Brain microvascular endothelial cell (primary cell): ENCODE measurements at regions not wholly inside any gene's neighbourhood (a gene's known extent, or its start where the extent isn't known, plus 50 kb on each side); places are given as distances from the start of the nearest gene placed in this dataset.

Source experiments
- DNase-seq: peaks from one replicate; pipeline ENCODE4 v3.0.0-alpha.2; 2020
- H3K27ac ChIP-seq: fragments of 250-450 bp; sonication (Bioruptor Pico); 2 replicates; pipeline ENCODE4 v1.5.1; 2020; ENCODE audit warnings: mild to moderate bottlenecking, moderate library complexity
- H3K27me3 ChIP-seq: fragments of 250-450 bp; sonication (Bioruptor Pico); replicated peaks from 2 replicates; pipeline ENCODE4 v1.5.1; 2020; ENCODE audit warnings: mild to moderate bottlenecking
- H3K36me3 ChIP-seq: fragments of 250-450 bp; sonication (Bioruptor Pico); replicated peaks from 2 replicates; pipeline ENCODE4 v1.5.1; 2020; ENCODE audit warnings: mild to moderate bottlenecking
- H3K4me3 ChIP-seq: 2 replicates; pipeline ENCODE4 v1.5.1; 2011; ENCODE audit warnings: low read depth, mild to moderate bottlenecking, control low read depth, low read length, moderate library complexity
- CTCF ChIP-seq: IDR thresholded peaks from 2 replicates; pipeline ENCODE4 v1.5.1; 2011; ENCODE audit warnings: low read depth, mild to moderate bottlenecking, moderate library complexity, low read length, control low read depth, inconsistent platforms; ENCODE audit errors: missing control alignments
- in situ Hi-C: cut with HindIII; loops from 2 replicates; pipeline ENCODE4 v1.10.0; 2017; ENCODE audit warnings: low sequenced_read_pairs, low pct_ligation_motif_present

- Histone ChIP-seq H3K27ac (no peak overlapping the region), H3K4me3 (no peak overlapping the region), H3K36me3 (no peaks in the 10 kb centered on the region), H3K27me3 (no peaks in the 10 kb centered on the region)
- DNase-seq: no peak
- TF ChIP-seq CTCF: no peak
- in situ Hi-C loops: no loop called here
These were observed 451.5 kb downstream of the PCDH17 start for GRCh38 chr13:58083064-58083463.

- Histone ChIP-seq H3K36me3 (no peaks in the 10 kb centered on the region), H3K27me3 (no peaks in the 10 kb centered on the region), H3K27ac (no peak overlapping the region), H3K4me3 (no peak overlapping the region)
- DNase-seq: no peak
- in situ Hi-C loops: no loop called here
- TF ChIP-seq CTCF: no peak
These were observed 453.7 kb downstream of the PCDH17 start for GRCh38 chr13:58085274-58085673.

GRCh38 chr13:58085819-58086218 is 454.3 kb downstream of the PCDH17 start:
- TF ChIP-seq CTCF: no peak
- Histone ChIP-seq H3K4me3 (no peak overlapping the region), H3K27ac (no peak overlapping the region), H3K36me3 (no peaks in the 10 kb centered on the region), H3K27me3 (no peaks in the 10 kb centered on the region)
- no peak for DNase-seq
- in situ Hi-C loops: no loop called here

GRCh38 chr13:58087566-58087965 is 456.0 kb downstream of the PCDH17 start:
- TF ChIP-seq CTCF: no peak
- DNase-seq: no peak
- H3K4me3 ChIP-seq: no peak overlapping the region
- H3K27me3 ChIP-seq: no peaks in the 10 kb centered on the region
- no peaks in the 10 kb centered on the region for H3K36me3 ChIP-seq
- in situ Hi-C loops: no loop called here
- no peak overlapping the region for H3K27ac ChIP-seq

- Histone ChIP-seq H3K27ac (no peak overlapping the region), H3K27me3 (no peaks in the 10 kb centered on the region), H3K4me3 (no peak overlapping the region), H3K36me3 (no peaks in the 10 kb centered on the region)
- no peak for TF ChIP-seq CTCF
- in situ Hi-C loops: no loop called here
- no peak for DNase-seq
These were observed 461.9 kb downstream of the PCDH17 start for GRCh38 chr13:58093394-58093793.

DNA sequence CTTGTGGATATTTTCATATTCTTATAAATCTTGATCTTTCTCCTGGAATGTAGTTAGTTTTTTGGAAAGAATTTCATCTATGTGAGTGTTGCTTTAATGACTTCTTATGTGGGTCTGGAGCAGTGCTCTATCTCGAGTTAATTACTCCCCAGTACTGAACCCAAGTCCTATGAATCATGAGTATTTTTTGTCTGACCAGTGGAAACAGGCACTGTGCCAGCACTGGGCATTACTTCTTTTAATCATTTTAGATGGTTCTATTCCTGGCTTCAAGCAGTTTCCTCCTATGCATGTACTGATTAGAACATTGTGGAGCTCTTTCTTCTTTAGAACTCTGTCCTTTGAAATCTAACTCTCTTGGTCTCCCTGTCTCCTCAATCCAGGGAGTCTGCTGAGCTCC is 466.3 kb downstream of the PCDH17 start:
- in situ Hi-C loops: no loop called here
- DNase-seq: no peak
- TF ChIP-seq CTCF: no peak

More for the DNA sequence above, 466.3 kb downstream of the PCDH17 start:
- no peaks in the 10 kb centered on the region for H3K27me3 ChIP-seq
- no peak overlapping the region for H3K4me3 ChIP-seq
- no peak overlapping the region for H3K27ac ChIP-seq
- H3K36me3 ChIP-seq: no peaks in the 10 kb centered on the region
